ENCODE measurements at regions not wholly inside any gene's neighbourhood (a gene's known extent, or its start where the extent isn't known, plus 50 kb on each side); places are given as distances from the start of the nearest gene placed in this dataset.

DNA sequence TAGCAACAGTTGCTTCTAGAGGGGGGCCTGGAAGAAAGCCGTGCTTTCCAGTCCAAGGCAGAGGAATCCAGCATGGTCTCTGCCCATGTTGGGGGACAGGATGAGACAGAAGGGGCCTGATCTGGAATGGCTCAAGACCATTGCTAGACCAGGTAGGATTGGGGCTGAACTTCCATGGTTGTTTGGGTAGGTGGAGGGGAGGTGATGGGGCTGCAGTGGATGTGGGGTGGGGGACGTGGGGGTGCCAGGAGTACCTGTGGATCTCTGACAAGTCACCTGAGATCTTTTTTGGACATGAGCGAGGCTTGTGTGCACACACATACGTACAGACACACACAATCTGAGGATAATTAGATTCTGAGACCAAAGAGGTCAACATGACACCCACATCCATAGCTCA lies 228.7 kb upstream of the SKOR2 start:
- DNase-seq (ENCODE audit: low read depth): no peak

DNA sequence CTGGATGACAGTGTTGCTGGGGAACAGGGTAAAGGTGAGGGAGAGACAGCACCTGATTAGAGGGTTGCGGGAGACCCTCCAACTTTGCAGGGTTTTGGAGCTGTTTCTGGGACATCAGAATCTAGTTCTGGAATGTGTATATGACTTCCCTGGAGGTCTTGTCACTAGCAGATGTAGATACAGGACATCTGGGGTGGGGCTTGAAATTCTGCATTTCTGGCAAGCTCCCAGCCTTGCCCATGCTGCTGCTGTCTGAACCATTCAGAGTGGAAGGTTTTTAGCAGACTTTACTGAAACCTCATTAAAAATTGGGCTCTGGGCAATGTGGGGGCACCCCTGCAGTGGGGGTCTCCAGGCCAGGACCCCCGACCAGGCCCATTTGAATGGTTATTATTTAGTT lies 220.3 kb upstream of the SKOR2 start:
- no peak for DNase-seq (ENCODE audit: low read depth)

DNA sequence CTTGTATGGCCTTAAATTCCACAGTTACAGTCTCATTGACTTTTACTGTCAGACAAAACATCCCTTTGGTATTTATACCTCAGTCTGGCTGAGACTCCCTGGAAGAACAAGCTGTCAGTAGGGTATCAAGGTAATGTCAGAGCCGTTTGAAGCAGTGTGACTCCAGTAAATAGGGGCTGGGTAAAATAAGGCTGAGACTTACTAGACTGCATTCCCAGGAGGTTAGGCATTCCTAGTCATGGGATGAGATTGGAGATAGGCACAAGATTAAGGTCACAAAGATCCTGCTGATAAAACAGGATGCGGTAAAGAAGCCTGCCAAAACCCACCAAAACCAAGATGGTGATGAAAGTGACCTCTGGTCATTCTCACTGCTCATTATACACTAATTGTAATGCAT lies 219.5 kb upstream of the SKOR2 start:
- DNase-seq (ENCODE audit: low read depth): no peak

DNA sequence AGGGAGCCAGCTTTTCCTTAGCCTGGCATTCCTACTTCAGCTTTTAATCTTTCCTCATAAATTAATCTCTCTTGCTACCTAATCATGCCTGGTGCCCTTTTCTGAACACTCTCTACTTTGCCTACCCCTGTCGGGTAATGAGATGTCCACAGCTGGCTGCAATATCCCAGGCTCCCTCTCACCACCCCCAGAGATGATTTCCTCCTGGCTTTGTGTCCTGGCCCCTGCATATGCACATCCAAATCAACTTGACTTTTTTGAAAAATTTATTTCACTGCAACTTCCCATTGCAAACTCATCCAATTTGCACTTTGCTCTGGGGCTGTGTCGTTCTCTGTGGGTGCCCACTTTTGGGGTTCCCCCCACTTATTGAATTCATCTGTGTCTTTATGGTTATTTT lies 218.1 kb upstream of the SKOR2 start:
- DNase-seq (ENCODE audit: low read depth): no peak

DNA sequence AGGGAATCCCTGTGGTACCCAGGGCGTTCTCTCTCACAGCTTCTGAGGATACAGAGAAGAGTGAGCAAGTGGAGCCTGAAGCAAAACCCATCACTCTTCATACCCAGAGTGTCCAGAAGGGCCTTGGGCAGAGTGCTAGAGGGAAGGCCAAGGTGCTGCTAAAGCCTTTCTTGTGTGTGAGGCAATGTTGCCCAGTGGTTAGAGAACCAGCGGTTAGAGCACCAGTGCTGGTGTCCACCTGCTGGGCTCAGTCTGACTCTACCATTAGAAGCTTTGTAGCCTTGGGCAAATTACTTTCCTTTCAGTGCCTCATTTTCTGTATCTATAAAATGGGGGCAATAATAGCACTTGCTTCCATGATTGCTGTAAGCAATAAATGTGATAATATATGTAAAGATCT lies 210.5 kb upstream of the SKOR2 start:
- DNase-seq (ENCODE audit: low read depth): no peak

DNA sequence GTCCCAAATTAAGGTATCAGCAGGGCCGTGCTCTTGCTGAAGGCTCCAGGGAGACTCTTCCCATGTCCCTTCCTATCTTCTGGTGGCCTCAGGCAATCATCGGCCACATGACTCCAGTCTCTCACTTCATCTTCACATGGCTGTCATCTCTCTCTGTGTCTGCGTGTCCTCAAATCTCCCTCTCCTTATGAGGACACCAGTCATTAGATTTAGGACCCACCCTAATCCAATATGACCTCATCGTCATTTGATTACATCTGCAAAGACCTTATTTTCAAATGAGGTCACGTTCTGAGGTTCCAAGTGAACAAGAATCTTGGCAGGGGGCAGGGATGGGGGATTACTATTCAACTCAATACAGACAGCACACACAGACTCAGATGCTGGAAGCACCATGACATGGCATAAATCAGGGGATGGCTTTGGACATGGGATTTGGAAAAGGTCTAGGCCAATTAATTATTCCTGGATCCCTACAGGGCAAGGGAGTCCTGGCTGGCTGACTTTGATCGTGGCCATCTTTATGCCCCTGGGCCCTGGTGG lies 210.0 kb upstream of the SKOR2 start:
- no peak for DNase-seq (ENCODE audit: low read depth)

DNA sequence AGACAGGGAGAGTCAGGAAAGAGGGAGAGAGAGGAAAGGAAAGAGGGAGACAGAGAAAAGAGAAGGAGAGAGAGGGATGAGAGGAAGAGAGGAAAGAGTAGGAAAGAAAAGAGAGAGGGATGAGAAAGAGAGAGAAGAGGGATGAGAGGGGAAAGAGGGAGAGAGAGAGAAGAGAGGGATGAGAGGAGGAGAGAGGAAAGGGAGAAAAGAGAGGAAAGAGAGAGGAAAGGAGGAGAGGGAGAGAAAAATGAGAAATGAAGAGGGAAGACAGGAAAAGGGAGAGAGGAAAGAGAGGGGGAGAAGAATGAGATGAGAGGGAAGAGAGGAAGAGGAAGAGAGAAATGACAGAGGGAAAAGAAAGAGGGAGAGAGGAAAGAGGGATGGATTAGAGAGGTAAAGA lies 207.0 kb upstream of the SKOR2 start:
- DNase-seq (ENCODE audit: low read depth): no peak

DNA sequence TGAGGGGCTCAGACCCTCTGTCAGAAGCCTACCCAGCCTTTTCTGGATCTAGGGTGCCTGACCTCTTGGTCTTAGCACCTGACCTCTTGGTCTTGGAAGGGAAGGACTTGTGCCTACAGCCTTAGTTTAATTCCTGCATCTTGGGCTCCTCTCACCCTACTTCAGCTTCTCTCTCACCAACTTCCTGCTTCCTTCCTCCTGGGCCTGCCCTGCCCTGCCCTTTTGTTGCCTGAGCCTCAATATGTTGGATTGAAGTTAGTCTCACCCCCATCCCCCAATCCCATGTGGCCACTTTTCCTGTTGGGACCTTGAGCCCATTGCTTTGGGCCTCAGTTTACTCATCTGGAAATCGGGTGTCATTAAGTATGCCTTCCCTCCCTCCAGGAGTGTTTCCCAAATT lies 206.2 kb upstream of the SKOR2 start:
- no peak for DNase-seq (ENCODE audit: low read depth)

DNA sequence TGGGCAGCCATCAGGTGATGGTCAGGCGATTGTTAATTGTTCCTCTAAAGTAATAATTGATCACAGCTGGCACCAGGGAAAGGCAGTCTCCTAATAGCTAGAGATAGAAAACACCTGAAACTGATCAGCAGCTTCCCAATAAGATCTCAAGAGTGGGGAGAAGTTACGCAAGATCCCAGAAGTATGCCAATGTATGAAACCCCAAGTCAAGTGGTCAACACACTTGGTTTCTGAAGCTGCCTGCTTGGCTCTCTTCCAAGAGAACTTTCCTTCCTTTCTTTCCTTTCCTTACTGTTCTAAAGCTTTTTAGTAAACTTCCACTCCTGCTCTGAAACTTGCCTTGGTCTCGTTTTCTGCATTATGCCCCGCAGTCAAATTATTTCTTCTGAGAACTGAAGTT lies 201.6 kb upstream of the SKOR2 start:
- no peak for DNase-seq (ENCODE audit: low read depth)

DNA sequence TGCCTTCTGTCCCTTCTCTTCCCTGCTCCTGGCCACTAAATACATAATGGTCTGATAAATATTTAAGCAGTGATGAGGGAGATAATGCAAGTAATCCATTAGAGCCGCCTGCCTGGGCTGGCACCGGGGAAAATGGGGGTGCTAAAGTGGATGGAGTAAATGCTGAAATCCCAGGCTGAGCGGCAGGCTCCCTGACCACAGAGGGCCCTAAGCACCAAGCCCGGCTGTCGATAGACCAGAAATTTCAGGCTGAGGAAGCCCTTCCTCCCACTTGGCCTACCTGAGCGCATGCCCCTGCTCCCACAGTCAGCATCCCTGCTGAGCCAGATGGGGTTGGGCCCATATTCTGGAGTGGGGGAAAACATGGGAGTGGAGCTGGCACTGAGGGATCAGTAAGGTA lies 197.5 kb upstream of the SKOR2 start:
- no peak for DNase-seq (ENCODE audit: low read depth)

DNA sequence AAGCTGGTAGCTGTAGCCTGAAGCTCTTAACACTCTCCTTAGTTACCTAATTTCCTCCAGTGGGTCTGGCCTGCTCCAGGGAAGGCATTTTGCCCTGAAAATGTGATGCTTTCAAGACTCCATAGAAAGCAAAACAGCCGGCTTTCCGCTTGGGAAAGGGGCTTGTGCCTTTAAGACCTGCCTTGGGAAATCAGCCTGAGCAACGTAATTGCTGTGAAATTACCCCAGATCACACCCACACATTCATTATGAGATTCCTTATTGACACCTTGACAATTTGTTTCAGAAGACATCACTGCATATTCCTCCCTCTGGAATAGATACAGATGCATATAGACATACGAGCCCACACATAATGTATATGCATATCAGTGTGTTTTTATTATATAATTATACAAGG lies 190.5 kb upstream of the SKOR2 start:
- no peak for DNase-seq (ENCODE audit: low read depth)

DNA sequence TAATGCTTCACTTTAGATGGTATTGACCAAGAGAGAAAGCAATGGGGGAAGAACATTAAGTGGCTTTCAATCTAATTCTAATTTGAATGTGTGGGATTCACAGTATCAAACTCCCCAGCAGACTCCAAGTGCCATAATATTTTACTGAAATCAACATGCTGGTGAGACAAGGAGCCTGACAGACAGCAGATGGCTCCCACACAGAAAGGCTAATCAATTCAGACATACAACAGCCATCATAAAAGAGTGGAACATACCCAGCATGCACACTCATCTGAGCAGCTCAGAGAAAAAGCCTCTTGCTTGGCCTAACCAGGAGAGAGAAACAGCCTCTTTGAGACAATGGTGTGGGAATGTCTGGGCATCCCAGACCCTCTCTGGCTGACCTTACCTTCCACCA lies 186.5 kb upstream of the SKOR2 start:
- no peak for DNase-seq (ENCODE audit: low read depth)

DNA sequence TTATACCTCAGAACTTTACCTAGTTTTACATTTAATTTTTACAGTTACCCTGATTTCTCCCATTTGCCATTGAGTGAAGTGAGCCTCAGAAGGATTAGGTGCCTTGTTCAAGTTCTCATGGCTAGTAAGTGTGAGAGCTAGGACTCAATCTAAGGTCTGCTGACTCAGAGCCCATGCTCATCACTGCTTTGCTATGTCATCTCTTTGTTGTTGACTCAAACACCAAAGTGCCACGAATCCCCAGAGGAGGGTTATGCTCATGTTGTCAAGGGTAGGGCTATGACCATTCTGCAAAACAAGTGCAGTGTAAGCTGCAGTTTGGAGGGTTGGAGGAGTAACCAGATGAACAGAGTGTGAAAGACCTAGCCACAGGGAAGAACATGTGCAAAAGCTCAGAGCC lies 185.4 kb upstream of the SKOR2 start:
- DNase-seq (ENCODE audit: low read depth): no peak

DNA sequence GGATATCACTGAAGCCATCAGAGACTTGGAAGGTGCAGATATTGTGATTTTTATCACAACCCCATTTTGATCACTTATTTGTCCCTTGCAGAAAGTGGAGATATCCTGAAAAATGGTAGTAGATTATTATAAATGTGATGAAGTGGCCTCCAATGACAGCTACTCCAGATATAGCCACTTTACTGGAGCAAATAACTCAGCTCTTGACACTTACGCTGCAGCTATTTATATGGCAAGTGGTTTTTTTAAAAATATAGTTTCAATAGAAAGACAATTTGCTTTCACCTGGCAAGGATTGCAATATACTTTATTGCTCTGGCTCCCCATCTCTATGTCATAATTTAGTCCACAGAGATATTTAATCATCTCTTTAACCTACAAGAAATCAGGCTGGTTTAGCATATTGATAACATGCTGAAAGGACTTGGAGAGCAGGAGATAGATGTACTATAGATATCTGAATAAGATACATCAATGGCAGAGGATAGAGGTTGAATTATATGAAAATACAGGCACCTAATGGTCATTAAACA lies 182.8 kb upstream of the SKOR2 start:
- no peak for DNase-seq (ENCODE audit: low read depth)

DNA sequence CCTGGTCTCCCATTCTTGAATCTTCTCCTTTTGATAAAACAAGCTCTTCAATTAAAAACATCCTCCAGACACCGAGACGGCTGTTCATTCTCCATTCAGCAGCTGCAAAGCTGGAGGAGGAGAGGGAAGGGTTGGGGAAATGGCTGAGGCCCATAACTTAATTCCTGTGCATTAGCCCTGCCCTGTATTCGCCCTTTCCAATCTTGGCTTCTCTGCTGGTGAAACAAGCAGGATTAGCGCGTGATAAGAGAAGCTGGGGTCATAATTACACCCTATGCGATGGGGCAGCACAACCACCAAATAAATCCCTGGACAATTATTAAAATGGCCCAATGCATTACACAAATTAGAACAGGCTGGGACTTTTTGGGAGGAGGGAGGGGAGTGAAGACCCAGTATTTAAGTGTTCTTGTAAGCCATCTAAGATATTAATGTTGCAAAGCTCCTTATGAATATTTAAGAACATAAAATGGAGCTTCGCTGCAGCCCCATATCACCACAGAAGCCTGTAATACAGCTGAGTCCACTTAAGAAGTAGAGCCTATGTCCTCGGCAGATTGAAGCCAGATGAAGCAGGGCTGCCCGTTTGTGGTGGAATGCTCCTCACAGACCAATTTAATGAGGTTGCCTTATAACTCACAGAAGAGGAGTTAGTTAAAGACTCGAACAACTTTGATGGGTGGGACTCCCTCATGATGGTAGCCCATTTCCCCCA lies 176.6 kb upstream of the SKOR2 start:
- no peak for DNase-seq (ENCODE audit: low read depth)

DNA sequence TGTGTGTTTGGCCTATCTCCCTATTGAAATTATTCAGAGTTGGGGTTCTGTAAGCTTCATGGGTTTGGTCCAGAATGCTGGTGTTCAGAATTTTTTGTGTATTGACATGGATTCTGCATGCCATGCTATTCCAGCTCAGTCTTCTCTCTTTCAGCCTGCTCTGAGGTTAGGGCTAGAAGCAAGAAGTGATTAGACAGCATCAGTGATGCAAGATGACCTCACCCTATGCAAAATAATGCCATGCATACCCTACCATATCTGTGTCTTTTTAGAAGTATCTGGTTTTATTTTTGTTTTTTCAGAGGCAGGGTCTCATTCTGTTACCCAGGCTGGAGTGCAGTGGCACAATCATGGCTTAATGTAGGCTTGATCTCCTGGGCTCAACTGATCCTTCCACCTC lies 175.6 kb upstream of the SKOR2 start:
- no peak for DNase-seq (ENCODE audit: low read depth)

DNA sequence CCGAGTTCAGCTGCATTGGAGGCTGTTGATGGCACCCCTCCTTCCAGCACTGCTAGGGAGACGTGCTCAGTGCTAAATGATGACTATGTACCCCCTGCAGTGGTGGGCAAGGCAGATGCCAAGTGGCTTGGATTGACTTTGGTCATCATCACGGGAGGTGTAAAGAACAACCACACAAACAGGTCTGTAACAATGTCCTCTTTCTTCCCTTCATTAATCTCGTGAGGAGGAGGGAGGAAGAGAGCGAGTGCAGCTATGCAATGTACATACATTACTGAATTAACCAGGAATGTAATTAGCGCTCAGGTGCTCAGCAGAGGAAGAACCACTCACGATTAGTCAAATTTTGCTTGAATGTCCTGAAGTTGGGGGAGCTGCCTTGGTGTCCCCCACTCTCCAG lies 173.9 kb upstream of the SKOR2 start:
- DNase-seq (ENCODE audit: low read depth): no peak

DNA sequence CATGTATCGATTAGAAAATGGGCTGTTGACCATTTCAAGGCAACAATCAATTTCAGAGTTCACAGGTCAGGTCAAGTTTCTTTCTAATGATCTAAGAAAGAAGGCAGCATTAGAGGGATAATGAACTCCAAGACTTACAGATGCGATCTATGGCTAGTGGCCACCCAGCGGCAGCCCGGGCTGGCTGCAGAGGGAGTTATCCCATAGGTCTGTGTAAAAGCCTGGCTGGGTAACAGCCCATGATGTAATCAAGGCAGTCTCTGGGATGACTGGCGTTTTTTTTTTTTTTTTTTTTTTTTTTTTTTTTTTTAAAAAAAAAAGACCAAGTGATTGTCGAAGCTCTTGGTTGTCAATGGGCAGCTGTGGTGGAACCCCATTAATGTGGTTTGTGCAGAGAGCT lies 171.1 kb upstream of the SKOR2 start:
- no peak for DNase-seq (ENCODE audit: low read depth)

DNA sequence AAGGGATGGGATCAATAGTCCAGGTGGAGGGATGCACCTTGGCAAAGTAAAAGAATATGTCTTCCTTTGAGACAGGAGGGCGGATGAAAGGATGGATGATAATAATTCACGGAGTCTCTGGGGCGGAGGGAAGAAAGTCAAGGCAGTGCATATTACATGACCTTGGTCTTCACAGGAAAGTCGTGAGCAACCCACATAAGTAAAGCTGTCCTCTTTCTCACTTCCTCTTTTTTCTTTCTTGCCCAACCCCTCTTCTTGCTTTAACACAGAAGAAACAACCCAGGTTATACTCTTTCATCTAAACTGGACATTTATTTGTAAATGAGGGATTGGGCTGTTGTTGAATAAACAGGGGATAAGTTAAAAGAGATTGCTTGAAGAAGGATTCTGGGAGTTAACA lies 168.7 kb upstream of the SKOR2 start:
- DNase-seq (ENCODE audit: low read depth): no peak

DNA sequence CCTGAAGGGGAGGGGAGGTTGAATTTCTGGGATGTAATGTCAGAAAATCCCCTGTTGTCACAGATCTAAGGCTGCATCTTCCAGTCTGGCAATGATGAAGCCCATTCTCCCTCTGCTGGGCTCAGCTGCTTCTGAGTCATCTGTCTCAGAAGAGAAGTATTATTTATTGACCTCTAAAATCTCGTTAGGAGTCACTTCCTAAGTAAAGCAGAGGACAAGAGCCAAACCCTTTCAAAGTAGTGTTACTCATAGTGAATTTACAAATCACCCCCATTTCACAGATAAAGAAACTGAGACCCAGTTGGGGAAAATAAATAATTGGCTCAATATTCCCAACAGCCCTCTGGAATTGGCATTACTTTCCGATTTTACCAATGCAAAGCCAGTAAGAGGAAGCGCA lies 167.3 kb upstream of the SKOR2 start:
- no peak for DNase-seq (ENCODE audit: low read depth)

DNA sequence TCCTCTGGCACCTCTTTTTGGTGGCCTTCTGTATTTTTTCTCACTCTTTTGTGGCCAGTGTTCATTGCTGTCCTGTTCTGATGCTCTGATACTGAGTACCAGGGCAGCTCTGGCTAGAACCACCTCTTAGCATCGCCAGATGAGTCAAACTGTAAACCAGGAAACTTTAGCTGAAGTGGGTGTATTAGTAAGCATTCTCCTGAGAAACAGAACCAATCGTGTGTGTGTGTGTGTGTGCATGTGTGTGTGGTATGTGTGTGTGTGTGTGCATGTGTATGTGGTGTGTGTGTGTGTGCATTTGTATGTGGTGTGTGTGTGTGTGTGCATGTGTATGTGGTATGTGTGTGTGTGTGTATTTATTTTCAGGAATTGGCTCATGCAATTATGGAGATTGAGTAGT lies 166.3 kb upstream of the SKOR2 start:
- DNase-seq (ENCODE audit: low read depth): no peak

DNA sequence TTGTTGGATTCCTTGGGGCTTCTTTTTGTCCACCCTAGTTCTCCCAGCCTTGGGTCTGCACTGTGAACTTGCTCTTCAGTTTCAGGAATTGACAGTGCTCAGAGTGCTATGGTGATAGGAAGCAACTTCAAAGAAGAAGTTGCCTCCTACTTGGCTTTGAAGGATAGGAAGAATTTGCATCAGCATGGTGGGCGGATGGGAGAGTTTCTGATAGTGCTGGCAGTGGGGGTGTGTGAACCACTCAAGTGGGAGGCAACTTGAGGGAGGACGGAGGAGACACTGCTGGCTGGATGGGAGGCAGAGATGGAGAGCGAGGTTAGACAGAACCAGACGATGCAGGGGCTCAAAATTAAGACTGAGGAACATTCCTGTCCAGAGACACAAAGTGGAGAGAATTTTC lies 164.4 kb upstream of the SKOR2 start:
- DNase-seq (ENCODE audit: low read depth): no peak

DNA sequence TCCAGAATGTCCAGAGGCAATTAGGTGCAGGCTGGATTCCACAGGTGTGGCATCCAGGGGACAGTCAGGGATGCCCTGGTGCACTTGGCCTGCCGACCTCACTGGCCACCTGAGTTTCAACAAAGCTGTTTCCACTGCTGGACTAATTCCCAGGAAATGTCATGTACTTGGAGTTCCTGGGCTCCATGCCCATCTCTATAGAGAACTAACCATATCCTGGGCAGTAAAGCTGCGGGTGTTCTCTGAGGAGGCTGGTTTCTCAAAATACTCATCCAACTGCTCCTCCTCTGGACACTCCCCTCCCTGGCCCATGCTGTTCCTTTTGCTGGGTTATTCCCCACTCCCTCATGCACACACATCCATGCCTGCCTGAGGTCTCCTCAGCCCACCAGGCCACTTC lies 161.9 kb upstream of the SKOR2 start:
- no peak for DNase-seq (ENCODE audit: low read depth)

DNA sequence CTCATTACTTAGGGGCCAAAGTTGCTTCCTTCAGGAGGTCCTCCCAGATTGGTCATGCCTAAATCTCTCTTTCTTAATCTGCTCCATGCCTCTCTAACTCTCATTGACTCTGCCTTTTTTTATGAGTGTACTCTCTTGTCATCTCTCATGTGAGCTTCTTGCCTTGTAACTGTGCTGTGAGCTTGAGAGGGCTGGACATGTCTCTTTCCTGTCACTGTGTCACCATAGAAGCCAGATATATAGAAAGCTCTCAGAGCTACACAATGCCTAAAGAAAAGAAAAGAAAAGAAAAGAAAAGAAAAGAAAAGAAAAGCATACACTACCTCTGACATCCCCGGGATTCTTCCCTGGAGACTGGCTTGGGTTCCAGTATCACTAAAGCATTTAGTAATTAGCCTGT lies 161.5 kb upstream of the SKOR2 start:
- no peak for DNase-seq (ENCODE audit: low read depth)
